ENCODE measurements at regions not wholly inside any gene's neighbourhood (a gene's known extent, or its start where the extent isn't known, plus 50 kb on each side); places are given as distances from the start of the nearest gene placed in this dataset.
A peak's percentile ranks its signal among the peaks of the same experiment; 100 is the strongest.

GRCh38 chr5:26669031-26669430 lies 369.4 kb downstream of the CDH9 start:
- no peak for DNase-seq

- no peak for DNase-seq
Observed at GRCh38 chr5:26666371-26666770, 372.0 kb downstream of the CDH9 start.

DNA sequence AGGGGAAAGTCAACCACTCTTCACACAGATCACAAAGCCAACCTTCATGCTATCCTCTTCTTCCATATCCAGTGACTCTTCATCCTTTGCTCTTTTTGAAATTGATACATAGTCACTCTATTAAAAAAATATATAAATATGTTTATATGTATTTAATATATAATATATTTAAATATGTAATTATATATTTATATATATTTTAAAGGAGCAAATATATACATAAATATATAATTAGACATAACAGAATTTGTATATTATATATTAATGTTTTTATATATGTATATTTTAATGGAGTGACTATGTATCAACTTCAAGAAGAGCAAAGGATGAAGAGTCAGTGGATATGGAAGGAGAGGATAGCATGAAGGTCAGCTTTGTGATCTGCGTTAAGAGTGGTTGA lies 374.9 kb downstream of the CDH9 start:
- no peak for DNase-seq

GRCh38 chr5:26662806-26663360 lies 375.5 kb downstream of the CDH9 start:
- no peak for DNase-seq

GRCh38 chr5:26660116-26660515 lies 378.3 kb downstream of the CDH9 start:
- DNase-seq: no peak

GRCh38 chr5:26649000-26649399 lies 389.4 kb downstream of the CDH9 start:
- DNase-seq: no peak

GRCh38 chr5:26647781-26648180 lies 390.6 kb downstream of the CDH9 start:
- no peak for DNase-seq

DNA sequence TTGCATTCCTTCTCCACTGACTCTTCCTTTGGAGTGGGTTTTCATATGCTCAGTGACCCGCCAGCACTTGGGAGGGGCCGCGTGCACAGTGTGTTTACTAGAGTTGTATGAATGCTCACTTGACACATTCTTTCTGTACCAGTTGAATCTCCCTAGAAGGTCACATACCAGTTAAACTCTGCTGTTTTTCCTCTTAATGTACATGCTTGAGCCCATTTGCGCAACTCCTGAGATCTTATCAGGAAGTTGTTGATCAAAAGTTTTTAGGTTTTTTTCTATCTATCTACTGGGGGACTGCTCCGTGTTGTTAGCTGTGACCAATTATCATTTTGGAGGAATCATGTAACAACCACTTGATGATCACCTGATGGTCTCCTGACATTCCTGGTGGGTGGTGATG lies 392.7 kb downstream of the CDH9 start:
- no peak for DNase-seq

DNA sequence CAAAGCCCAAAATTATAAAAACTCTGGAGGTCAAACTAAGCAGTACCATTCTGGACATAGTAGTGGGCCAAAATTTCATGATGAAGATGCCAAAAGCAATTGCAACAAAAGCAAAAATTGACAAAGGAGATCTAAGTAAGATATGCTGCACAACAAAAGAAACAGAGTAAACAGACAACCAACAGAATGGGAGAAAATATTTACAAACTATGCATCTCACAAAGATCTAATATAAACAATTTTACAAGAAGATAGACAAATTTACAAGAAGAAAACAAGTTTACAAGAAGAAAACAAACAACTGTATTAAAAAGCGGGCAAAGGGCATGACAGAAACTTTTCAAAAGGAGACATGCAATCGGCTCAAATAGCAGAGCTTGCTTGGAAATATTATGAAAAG lies 396.9 kb downstream of the CDH9 start:
- DNase-seq: no peak

GRCh38 chr5:26625099-26625498 lies 413.3 kb downstream of the CDH9 start:
- DNase-seq: no peak

DNA sequence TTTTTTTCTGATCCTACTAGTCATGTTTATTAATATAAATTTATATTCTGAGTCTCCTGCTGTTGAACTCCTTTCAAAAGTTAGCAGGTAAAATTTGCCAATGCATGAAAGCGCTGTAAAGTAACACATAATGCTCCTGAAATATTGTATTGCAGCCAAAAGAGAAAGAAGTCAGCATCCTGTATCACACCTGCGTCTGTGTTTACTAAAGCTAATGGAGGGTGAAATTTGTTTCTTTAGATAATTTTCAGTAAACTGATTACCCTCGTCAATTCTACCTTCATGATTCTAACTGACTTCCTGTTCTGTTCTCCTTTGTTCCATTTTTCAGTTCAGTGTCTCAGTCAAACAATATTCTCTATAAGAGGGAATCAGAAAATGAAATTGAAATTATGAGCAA lies 415.4 kb downstream of the CDH9 start:
- peak; percentile 94 for DNase-seq

GRCh38 chr5:26610577-26610976 lies 427.8 kb downstream of the CDH9 start:
- no peak for DNase-seq

- DNase-seq: no peak
Observed at GRCh38 chr5:26601563-26601962, 436.8 kb downstream of the CDH9 start.

DNA sequence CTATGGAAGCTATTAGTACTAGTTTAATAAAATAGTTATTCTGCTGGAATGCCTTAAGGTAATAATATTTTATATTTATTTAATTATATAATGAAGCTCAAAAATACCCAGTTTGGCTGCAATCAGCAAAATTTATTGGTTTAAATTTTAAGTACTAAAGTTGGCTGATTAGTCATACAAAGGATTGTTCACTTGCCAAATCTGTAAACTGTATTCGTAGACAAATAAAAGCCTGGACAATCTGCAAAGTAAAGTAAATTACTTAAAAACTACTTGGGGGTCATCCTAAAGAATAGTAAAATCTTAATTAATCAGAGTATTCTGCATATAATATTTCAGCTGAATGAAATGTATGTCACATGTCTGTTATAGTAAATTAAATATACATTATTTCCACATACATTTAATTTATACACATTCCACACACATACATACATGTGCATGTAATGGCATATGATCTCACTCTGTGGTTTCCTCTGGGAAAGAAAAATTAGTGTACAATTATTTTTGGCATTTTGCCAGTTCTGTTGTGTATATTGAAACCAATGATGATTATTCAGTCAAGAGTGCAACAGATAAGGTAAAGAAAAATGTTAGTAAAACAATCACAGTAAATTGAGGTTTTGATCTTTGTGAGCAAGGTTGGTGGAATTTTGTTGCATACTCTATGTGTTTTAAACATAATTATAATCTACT lies 455.9 kb downstream of the CDH9 start:
- no peak for DNase-seq

DNA sequence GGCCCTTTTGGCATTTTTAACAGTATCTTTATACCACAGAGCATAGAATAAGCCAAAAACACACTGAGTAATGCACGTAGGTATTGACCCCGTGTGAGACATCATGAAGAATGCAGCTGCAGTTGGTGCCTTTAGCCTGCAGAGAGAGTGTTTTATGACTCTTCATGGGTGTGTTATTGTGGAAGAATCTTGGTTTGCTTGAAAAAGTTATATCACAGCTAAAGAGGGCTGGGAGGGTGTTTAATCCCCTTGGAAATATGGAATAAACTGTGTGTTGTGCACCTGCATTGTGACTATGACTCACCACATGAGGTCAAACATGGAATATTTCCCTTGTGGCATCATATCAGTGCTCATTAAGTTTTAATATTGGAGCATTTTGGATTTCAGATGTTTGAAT lies 458.7 kb downstream of the CDH9 start:
- DNase-seq: no peak

DNA sequence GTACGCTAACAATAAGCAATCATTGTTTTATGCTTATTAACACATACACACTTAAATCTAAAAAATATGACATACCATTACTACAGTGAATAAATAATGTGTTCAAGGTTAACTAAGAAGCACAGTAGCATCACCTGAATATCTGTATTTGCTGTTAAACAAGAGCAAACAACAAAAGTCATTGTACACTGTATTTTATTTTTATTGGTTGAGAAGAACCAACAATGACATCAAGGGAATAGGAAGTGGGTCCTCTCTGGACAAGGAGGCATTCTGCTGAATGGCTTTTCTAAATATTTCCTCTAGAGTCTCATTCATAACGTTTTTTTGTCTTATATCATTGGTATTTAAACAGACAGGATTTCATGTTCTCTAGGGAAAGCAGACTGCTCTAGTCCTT lies 460.4 kb downstream of the CDH9 start:
- DNase-seq: no peak

GRCh38 chr5:26572480-26572879 lies 465.9 kb downstream of the CDH9 start:
- no peak for DNase-seq

DNA sequence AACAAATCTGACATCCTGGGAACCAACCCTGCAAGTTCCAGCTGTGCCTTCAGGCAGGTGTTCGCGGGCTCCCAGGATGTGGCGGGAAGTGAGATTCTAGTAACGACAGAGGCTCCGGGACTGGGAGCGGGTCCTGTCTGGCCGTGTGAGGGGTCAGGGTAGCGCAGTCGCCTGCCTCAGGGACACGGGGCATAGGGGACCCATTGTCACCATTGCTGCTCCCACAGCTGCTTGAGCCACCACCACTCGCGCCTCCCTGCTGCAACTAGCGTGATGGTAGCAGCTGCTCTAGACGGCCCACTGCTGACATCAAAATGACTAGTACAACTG lies 468.5 kb downstream of the CDH9 start:
- no peak for DNase-seq

GRCh38 chr5:26569241-26569928 lies 469.0 kb downstream of the CDH9 start:
- no peak for DNase-seq

- DNase-seq: no peak
Observed at GRCh38 chr5:26568316-26568715, 470.1 kb downstream of the CDH9 start.

GRCh38 chr5:26563979-26564378 lies 474.4 kb downstream of the CDH9 start:
- no peak for DNase-seq

DNA sequence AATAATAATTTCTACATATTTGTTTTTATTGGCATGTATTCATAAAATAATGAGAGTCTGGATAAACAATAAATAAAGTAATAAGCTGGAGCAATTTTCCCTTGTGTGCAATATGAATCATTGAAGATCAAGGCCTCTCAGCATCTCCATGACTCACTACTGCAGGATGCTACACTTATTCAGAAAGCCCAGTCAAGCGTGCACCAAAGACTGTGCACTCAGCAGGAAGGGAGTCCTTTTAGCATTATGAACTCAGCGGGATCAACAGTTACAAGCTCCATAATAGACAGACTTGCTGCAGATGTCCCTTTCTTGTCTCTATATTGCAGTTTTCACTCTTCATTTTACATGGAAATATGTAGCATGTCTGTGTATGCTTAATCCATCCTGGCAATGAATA lies 485.3 kb downstream of the CDH9 start:
- DNase-seq: peak; percentile 84

GRCh38 chr5:26543987-26544386 lies 494.4 kb downstream of the CDH9 start:
- no peak for DNase-seq

DNA sequence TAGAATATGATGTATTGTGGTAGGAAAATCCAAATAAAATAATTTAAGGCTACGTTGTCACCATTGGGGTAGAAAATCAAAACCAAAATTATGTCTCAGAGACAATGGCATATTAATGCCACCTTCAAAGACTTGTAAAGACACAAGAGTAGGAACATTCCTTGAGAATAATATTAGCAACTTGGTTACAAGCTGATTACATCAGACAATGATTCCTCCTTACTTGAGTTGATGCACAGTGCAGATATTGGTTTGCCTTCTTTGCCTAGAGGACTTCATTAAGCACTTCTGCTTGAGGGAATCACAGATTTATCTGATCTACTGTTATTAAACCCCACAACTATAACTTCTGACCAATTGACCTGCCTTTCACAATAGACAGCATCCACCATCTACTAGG lies 500.2 kb downstream of the CDH9 start:
- no peak for DNase-seq

DNA sequence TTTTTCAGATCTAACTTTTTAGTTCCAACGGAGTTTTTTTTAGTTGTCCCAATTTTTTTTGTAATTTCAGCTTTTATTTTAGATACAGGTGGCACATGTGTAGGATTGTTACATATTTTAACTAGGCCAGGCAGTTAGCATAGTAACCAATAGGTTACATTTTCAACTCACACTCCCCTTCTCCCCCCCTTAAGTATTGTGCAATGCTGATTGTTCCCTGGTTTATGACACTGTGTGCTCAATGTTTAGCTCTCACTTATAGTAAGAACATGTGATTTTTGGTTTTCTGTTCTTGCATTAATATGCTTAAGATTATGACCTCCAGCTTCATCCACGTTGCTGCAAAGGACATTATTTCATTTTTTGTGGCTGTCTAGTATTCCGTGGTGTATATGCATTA lies 503.2 kb downstream of the CDH9 start:
- DNase-seq: no peak

Measured in NCI-H774 (cell line).